ENCODE measurements at regions not wholly inside any gene's neighbourhood (a gene's known extent, or its start where the extent isn't known, plus 50 kb on each side); places are given as distances from the start of the nearest gene placed in this dataset.
"Not testable (repeated sequence)": the region's sequence is repeated elsewhere in the genome, so short reads cannot be mapped to it uniquely, and the experiment has no call there.

DNA sequence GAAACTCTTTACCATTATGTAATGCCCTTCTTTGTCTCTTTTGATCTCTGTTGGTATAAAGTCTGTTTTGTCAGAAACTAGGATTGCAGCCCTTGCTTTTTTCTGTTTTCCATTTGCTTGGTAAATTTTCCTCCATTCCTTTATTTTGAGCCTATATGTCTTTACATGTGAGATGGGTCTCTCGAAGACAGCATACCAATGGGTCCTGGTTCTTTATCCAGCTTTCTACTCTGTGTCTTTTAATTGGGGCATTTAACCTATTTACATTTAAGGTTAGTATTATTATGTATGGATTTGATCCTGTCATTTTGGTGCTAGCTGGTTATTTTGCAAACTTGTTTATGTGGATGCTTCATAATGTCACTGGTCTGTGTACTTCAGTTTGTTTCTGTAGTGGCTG is 191.3 kb downstream of the S1PR1 start:
- TF ChIP-seq SUZ12 (IDR thresholded peaks at IDR 0.05); BHLHE40 (IDR thresholded peaks at IDR 0.05; ENCODE audit: borderline replicate concordance); FOXK2 (IDR thresholded peaks at IDR 0.05); SP1 (IDR thresholded peaks at IDR 0.05); ELF4 (IDR thresholded peaks at IDR 0.05); FOXM1 (IDR thresholded peaks at IDR 0.05; ENCODE audit: borderline replicate concordance); ARNT (IDR thresholded peaks at IDR 0.05); LEF1 (IDR thresholded peaks at IDR 0.05; ENCODE audit: borderline replicate concordance); TARDBP (IDR thresholded peaks at IDR 0.05); HDGF (IDR thresholded peaks at IDR 0.05; ENCODE audit: borderline replicate concordance); NFRKB (IDR thresholded peaks at IDR 0.05); L3MBTL2 (conservative IDR thresholded peaks at IDR 0.05): not testable (repeated sequence)
